ENCODE measurements at regions not wholly inside any gene's neighbourhood (a gene's known extent, or its start where the extent isn't known, plus 50 kb on each side); places are given as distances from the start of the nearest gene placed in this dataset.

- Histone ChIP-seq H3K36me3 (no peaks in the 10 kb centered on the region), H3K27me3 (no peaks in the 10 kb centered on the region), H3K27ac (no peak overlapping the region), H3K4me1 (no peaks in the 10 kb centered on the region), H3K4me3 (no peak overlapping the region), H3K9me3 (no peaks in the 10 kb centered on the region)
- DNase-seq: no peak
- TF ChIP-seq CTCF (IDR thresholded peaks at IDR 0.05): no peak
- 93 to 97% methylated on average over 1 of the region's 1 CpG for WGBS, 2 donors
- intact Hi-C loops (cut with DNase I): no loop called here
- no peak for ATAC-seq
- FAIRE-seq: peak; percentile 5
Observed at GRCh38 chr20:12047838-12048432, 130.2 kb downstream of the BTBD3 start.

GRCh38 chr20:12049125-12049524 is 131.4 kb downstream of the BTBD3 start:
- no peak for TF ChIP-seq CTCF (IDR thresholded peaks at IDR 0.05)
- Histone ChIP-seq H3K27me3 (no peaks in the 10 kb centered on the region), H3K9me3 (no peaks in the 10 kb centered on the region), H3K36me3 (no peaks in the 10 kb centered on the region), H3K4me3 (no peak overlapping the region), H3K27ac (no peak overlapping the region), H3K4me1 (no peaks in the 10 kb centered on the region)
- intact Hi-C loops (cut with DNase I): no loop called here
- DNase-seq: no peak
- FAIRE-seq: no peak
- no peak for ATAC-seq
- 72 to 75% methylated on average over 2 of the region's 2 CpGs for WGBS, 2 donors

GRCh38 chr20:12051206-12052163 is 133.8 kb downstream of the BTBD3 start:
- Histone ChIP-seq H3K9me3 (no peaks in the 10 kb centered on the region), H3K27ac (no peak overlapping the region), H3K4me1 (no peaks in the 10 kb centered on the region), H3K4me3 (no peak overlapping the region), H3K27me3 (no peaks in the 10 kb centered on the region), H3K36me3 (no peaks in the 10 kb centered on the region)
- DNase-seq: no peak
- ATAC-seq: no peak
- intact Hi-C loops (cut with DNase I): no loop called here
- 78 to 80% methylated on average over 9 of the region's 9 CpGs for WGBS, 2 donors
- no peak for FAIRE-seq
- no peak for TF ChIP-seq CTCF (IDR thresholded peaks at IDR 0.05)

GRCh38 chr20:12053353-12053752 is 135.7 kb downstream of the BTBD3 start:
- ATAC-seq (peak in 2 of 4 donors; percentile 41 to 42), FAIRE-seq (no peak), DNase-seq (no peak)
- H3K36me3 ChIP-seq: no peaks in the 10 kb centered on the region
- H3K9me3 ChIP-seq: no peaks in the 10 kb centered on the region
- no peak overlapping the region for H3K4me3 ChIP-seq
- no peak overlapping the region for H3K27ac ChIP-seq
- intact Hi-C loops (cut with DNase I): no loop called here
- no peak for TF ChIP-seq CTCF (IDR thresholded peaks at IDR 0.05)
- H3K4me1 ChIP-seq: no peaks in the 10 kb centered on the region
- H3K27me3 ChIP-seq: no peaks in the 10 kb centered on the region

GRCh38 chr20:12054556-12054955 is 136.9 kb downstream of the BTBD3 start:
- no peaks in the 10 kb centered on the region for H3K4me1 ChIP-seq
- H3K9me3 ChIP-seq: no peaks in the 10 kb centered on the region
- WGBS, 2 donors: 90 to 91% methylated on average over 5 of the region's 5 CpGs
- intact Hi-C loops (cut with DNase I): no loop called here
- H3K4me3 ChIP-seq: no peak overlapping the region
- no peak for FAIRE-seq
- DNase-seq: no peak
- TF ChIP-seq CTCF (IDR thresholded peaks at IDR 0.05): no peak
- H3K27ac ChIP-seq: no peak overlapping the region
- no peaks in the 10 kb centered on the region for H3K27me3 ChIP-seq
- no peak for ATAC-seq
- no peaks in the 10 kb centered on the region for H3K36me3 ChIP-seq
